HCT116 (cell line): ENCODE measurements at regions not wholly inside any gene's neighbourhood (a gene's known extent, or its start where the extent isn't known, plus 50 kb on each side); places are given as distances from the start of the nearest gene placed in this dataset.
A peak's percentile ranks its signal among the peaks of the same experiment; 100 is the strongest.

ENCODE experiments used
- CTCF ChIP-seq, 3 experiments: fragments of 200-600 bp in 1 of 3; sonication (generic) in 1 of 3; IDR thresholded peaks in 2 of 3; conservative IDR thresholded peaks in 1 of 3; 2 replicates each; pipeline ENCODE4 v1.5.1; 2012 to 2017; ENCODE audit warnings: low read depth in 2 of 3, low read length in 2 of 3, antibody characterized with exemption in 1 of 3, borderline replicate concordance in 1 of 3, control low read depth in 1 of 3, mild to moderate bottlenecking in 1 of 3, mixed read lengths in 1 of 3, mixed run types in 1 of 3, moderate library complexity in 1 of 3; ENCODE audit not compliant: insufficient read depth in 1 of 3
- EZH2phosphoT487 ChIP-seq: fragments of 200-600 bp; IDR thresholded peaks from 2 replicates; pipeline ENCODE4 v1.6.1; 2018; ENCODE audit warnings: antibody characterized with exemption, borderline replicate concordance
- POLR2A ChIP-seq: IDR thresholded peaks from 2 replicates; pipeline ENCODE4 v1.7.0; 2011; ENCODE audit warnings: borderline replicate concordance; ENCODE audit not compliant: insufficient read depth, insufficient read length; ENCODE audit errors: extremely low read depth
- RAD21 ChIP-seq: IDR thresholded peaks from 2 replicates; pipeline ENCODE4 v1.6.1; 2012; ENCODE audit warnings: low read depth, mild to moderate bottlenecking
- SP1 ChIP-seq: IDR thresholded peaks from 2 replicates; pipeline ENCODE4 v1.6.1; 2012; ENCODE audit warnings: low read depth
- ZBTB33 ChIP-seq: IDR thresholded peaks from 2 replicates; pipeline ENCODE4 v1.6.1; 2011; ENCODE audit warnings: mild to moderate bottlenecking, low read length, moderate library complexity; ENCODE audit not compliant: insufficient replicate concordance; ENCODE audit errors: extremely low read depth
- TF ChIP-seq, protein P1 (sequence below): IDR thresholded peaks from 2 replicates; pipeline ENCODE4 v1.6.1; 2012; ENCODE audit warnings: low read depth

DNA sequence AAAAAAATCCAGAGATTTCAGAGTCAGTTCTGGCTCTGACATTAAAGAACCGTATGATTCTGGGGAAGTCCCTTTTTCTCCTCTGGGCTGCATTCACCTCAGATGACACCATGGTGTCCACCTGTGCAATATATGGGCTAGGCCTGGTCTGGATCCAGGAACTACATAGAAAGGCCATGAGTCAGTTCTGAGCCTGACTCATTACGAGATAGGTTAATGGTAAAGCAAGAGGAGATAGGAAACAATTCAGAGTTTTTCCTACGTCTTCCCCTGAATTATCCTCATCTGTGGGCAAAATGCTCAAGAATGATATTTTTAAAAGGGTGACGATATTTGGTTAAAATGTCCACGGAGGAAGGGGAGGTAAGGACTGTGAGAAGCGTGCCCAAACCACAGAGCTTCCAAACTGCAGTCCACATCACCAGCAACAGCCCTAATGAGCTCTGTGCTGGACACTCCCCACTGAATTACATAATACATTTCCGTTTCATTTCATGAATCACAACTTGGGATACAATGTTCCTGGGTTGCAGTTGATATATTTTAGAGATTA is 180.1 kb upstream of the OSR1 start:
- TF ChIP-seq ZBTB33 (no peak), CTCF (IDR thresholded peaks at IDR 0.05 in 2 of 3, conservative IDR thresholded peaks at IDR 0.05 in 1 of 3; ENCODE audit: borderline replicate concordance in 1 of 3, insufficient read depth in 1 of 3, low read depth in 2 of 3, low read length in 2 of 3) (no peak), SP1 (peak; percentile 87), RAD21 (0 out of 2 replicates have a peak, but pooled peaks have one; percentile 20), EZH2phosphoT487 (no peak), POLR2A (no peak)
- TF ChIP-seq, protein P1, sequence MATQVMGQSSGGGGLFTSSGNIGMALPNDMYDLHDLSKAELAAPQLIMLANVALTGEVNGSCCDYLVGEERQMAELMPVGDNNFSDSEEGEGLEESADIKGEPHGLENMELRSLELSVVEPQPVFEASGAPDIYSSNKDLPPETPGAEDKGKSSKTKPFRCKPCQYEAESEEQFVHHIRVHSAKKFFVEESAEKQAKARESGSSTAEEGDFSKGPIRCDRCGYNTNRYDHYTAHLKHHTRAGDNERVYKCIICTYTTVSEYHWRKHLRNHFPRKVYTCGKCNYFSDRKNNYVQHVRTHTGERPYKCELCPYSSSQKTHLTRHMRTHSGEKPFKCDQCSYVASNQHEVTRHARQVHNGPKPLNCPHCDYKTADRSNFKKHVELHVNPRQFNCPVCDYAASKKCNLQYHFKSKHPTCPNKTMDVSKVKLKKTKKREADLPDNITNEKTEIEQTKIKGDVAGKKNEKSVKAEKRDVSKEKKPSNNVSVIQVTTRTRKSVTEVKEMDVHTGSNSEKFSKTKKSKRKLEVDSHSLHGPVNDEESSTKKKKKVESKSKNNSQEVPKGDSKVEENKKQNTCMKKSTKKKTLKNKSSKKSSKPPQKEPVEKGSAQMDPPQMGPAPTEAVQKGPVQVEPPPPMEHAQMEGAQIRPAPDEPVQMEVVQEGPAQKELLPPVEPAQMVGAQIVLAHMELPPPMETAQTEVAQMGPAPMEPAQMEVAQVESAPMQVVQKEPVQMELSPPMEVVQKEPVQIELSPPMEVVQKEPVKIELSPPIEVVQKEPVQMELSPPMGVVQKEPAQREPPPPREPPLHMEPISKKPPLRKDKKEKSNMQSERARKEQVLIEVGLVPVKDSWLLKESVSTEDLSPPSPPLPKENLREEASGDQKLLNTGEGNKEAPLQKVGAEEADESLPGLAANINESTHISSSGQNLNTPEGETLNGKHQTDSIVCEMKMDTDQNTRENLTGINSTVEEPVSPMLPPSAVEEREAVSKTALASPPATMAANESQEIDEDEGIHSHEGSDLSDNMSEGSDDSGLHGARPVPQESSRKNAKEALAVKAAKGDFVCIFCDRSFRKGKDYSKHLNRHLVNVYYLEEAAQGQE = no peak
